Gastroesophageal sphincter (tissue), 3 donors: ENCODE measurements at regions not wholly inside any gene's neighbourhood (a gene's known extent, or its start where the extent isn't known, plus 50 kb on each side); places are given as distances from the start of the nearest gene placed in this dataset.

Source experiments
- CTCF ChIP-seq, 4 experiments: fragments of 200-600 bp in 2 of 4; fragments of 450-650 bp in 2 of 4; sonication (generic) in 1 of 4; IDR thresholded peaks; one replicate each; pipeline ENCODE4 v1.5.1; 2017 to 2019; ENCODE audit warnings: antibody characterized with exemption in 4 of 4, mild to moderate bottlenecking in 2 of 4, moderate library complexity in 2 of 4
- POLR2A ChIP-seq, 2 donors: fragments of 450-650 bp; IDR thresholded peaks; one replicate each; pipeline ENCODE4 v1.6.1; 2017; ENCODE audit warnings: antibody characterized with exemption in 2 of 2, mild to moderate bottlenecking in 2 of 2, moderate library complexity in 1 of 2

GRCh38 chr12:124371970-124372555 is 77.2 kb downstream of the RFLNA start:
- no peak for TF ChIP-seq CTCF (IDR thresholded peaks at IDR 0.05)
- TF ChIP-seq POLR2A (IDR thresholded peaks at IDR 0.05): no peak
